Cardiac fibroblast (primary cell): ENCODE measurements at regions not wholly inside any gene's neighbourhood (a gene's known extent, or its start where the extent isn't known, plus 50 kb on each side); places are given as distances from the start of the nearest gene placed in this dataset.
A peak's percentile ranks its signal among the peaks of the same experiment; 100 is the strongest.

Experiments
- DNase-seq, 2 donors: peaks; one replicate each; pipeline versions ENCODE4 v3.0.0 to v3.0.0-alpha.2; 2010; ENCODE audit warnings: low read depth in 2 of 2
- H3K4me3 ChIP-seq, 2 donors: replicated peaks in 1 of 2; 1 replicate in 1 of 2; 2 replicates in 1 of 2; pipeline ENCODE4 v1.5.1; 2011; ENCODE audit warnings: low read depth in 2 of 2, low read length in 2 of 2, mild to moderate bottlenecking in 2 of 2, moderate library complexity in 1 of 2
- CTCF ChIP-seq: IDR thresholded peaks from one replicate; pipeline ENCODE4 v1.5.1; 2011; ENCODE audit warnings: low read depth, mild to moderate bottlenecking, low read length, inconsistent platforms

GRCh38 chr7:88357294-88357693, 50.6 kb upstream of the STEAP4 start:
- no peak overlapping the region for H3K4me3 ChIP-seq
- peak; percentile 28 for TF ChIP-seq CTCF
- DNase-seq = peak; percentile 30 to 58
